ENCODE measurements at regions not wholly inside any gene's neighbourhood (a gene's known extent, or its start where the extent isn't known, plus 50 kb on each side); places are given as distances from the start of the nearest gene placed in this dataset.

DNA sequence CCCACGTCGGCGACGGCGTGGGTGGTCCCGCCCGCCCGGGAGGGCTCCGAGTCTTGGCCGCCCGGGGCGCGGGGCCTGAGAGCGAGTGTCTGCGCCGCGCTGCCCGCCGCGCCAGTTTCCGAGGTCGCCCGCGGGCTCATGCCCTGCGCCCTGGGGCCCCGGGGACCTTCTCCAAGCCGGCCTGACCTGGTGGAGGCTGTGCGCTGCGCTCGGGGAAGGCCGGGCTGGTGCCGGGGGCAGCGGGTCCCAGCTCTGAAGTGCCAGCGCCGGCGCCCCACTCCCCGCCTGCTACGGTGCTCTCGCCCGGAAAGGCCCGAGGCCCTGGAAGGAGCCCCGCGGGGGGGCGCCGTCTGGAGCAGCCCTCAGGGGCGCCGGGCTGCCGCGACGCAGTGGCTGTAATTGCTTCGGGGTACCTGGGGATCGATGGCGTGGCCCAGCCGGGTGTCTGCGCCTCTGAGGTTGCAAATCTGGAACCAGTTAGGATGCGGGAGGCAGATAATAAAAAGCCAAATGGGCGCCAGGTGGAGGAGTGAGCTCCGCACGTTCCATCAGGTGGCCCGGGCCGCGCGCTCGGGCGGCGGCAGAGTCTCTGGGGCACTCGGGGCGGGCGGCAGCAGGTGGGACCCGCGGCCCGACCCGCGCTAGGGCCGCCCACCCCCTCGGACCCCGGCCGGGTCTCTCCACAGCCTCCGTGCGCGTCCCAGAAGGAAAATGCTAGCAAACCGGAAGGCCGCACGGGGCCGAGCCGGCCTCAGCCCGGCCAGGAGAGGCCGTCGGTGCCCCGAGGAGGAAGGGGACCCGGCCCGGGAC lies 102.3 kb upstream of the DIO3 start:
- DNase-seq (ENCODE audit: extremely low read depth in 1 of 2, low read depth in 1 of 2), result no peak

DNA sequence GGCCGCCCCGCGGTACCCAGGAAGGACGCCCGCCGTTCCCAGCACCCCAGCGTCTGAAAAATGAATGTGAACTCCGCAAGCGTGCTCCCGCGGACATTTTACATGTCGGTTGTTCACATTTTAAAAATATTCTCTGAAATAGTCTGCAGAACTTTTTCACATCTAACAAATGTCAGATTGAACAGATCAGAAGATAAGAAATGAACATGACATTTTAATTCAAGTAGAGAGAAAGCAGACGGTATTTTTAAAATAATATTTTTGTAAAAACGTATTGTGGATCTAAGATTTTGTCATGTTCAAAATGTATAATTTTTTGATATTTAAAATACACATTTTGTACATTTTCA lies 101.8 kb upstream of the DIO3 start:
- DNase-seq (ENCODE audit: extremely low read depth in 1 of 2, low read depth in 1 of 2), result no peak

GRCh38 chr14:101460521-101460920 lies 100.8 kb upstream of the DIO3 start:
- DNase-seq (ENCODE audit: extremely low read depth in 1 of 2, low read depth in 1 of 2), result no peak

- no peak for DNase-seq (ENCODE audit: extremely low read depth in 1 of 2, low read depth in 1 of 2)
Measured at GRCh38 chr14:101460986-101461750, 100.1 kb upstream of the DIO3 start.

GRCh38 chr14:101461891-101462290 lies 99.4 kb upstream of the DIO3 start:
- no peak for DNase-seq (ENCODE audit: extremely low read depth in 1 of 2, low read depth in 1 of 2)

GRCh38 chr14:101462726-101463565 lies 98.3 kb upstream of the DIO3 start:
- no peak for DNase-seq (ENCODE audit: extremely low read depth in 1 of 2, low read depth in 1 of 2)

- no peak for DNase-seq (ENCODE audit: extremely low read depth in 1 of 2, low read depth in 1 of 2)
Measured at GRCh38 chr14:101463566-101464171, 97.6 kb upstream of the DIO3 start.

DNA sequence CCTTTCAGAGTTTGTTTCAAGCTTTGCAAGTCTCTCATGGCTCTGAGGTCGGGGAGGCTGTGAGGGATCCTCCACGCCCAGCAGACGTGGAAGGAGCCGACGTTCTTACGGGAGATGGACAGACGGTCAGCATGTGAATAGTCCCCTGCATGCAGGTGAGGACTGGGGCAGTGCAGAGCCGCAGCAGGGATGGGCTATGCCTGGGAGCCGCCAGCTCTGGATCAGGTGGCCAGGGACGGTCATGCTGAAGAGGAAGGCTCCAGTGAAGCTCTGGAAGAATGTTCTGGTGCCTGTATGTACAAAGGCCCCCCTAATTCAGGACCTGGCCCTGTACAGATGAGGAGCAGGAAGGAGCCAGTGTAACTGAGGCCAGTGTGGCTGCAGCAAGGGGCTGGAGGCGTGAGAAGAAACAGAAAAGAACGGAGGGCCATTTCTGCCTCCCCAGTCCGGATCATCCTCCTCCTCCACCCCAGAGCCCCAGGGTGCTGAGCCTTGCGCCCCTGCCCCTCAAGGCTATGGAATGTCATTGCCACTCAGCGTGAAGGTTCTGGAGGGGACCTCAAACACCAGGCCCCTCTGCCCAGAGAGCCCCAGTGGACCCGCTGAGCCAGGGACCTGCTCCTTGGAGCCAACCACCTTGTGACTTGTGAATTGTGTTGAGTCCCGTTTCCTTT lies 96.8 kb upstream of the DIO3 start:
- no peak for DNase-seq (ENCODE audit: extremely low read depth in 1 of 2, low read depth in 1 of 2)

DNA sequence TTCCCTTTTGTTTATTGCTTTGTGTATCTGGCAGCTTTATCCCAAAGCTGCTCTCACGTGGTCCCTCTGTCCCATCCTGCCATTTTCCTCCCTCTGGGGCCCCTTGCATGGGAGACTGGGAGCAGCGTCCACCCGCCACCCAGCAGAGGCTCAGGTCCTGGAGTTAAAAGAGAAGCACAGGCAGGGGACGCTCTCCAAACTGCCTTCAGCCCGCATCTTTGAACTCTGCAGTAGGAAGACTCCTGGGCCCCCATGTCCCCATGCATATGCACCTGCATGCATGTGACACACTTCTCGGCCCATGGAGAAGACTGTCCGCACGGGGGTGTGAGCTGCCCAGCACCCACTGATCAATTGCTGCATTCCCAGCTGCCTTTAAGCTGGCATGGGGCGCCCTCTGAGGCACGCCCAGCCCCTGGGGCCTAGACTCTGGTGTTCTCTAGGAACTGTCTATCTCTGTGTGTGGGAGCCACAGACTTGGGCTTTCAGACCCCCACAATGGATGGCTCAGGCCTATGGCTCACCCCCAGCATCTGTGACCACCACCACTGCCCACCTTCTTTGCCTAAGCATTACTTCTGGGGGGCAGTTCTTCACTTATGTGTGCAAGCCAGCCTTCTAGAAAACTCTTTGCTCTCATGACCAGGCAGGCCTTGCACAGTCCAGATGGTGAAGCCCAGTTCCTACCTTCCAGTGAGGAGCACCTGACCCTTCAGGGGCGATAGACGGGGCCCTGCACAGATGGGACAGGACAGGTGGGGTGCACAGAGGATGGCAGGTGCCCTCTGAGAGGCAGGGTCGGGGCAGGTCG lies 96.1 kb upstream of the DIO3 start:
- DNase-seq (ENCODE audit: extremely low read depth in 1 of 2, low read depth in 1 of 2), result no peak

- no peak for DNase-seq (ENCODE audit: extremely low read depth in 1 of 2, low read depth in 1 of 2)
Measured at GRCh38 chr14:101465795-101466448, 95.4 kb upstream of the DIO3 start.

DNA sequence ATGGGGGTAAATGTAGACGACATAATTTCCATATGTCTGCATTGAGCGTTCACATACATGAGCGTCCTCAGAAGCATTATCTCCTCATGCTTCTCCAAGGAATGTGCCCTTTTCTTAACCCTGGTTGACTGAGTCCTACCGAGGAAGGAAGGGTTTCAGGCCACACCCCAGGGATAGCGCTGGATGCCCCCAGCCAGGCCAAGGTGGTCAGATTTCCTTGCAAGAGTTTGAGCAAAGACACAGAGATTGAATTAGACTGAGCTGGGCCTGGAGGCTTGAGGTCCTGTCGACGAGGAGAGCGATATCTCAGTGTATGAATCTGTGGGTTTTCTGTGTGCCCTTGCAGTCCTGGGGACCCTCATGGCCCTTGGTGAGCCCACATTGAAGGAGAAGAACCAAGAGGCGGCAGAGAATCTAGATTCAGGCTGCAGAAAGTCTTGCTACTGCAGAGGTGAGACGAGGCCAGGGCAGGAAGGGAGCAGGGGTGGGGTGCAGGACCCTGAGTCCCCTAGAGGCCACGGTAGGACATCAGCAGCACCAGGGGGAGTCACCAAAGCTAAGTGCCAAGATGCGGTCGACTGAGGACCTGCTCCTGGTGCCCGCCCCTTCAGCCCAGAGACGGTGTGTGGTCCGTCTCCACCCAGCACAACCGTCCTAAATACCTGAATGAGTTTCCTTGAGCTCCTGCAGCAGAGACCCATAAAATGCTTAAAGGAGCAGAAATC lies 94.7 kb upstream of the DIO3 start:
- DNase-seq (ENCODE audit: extremely low read depth in 1 of 2, low read depth in 1 of 2), result no peak

DNA sequence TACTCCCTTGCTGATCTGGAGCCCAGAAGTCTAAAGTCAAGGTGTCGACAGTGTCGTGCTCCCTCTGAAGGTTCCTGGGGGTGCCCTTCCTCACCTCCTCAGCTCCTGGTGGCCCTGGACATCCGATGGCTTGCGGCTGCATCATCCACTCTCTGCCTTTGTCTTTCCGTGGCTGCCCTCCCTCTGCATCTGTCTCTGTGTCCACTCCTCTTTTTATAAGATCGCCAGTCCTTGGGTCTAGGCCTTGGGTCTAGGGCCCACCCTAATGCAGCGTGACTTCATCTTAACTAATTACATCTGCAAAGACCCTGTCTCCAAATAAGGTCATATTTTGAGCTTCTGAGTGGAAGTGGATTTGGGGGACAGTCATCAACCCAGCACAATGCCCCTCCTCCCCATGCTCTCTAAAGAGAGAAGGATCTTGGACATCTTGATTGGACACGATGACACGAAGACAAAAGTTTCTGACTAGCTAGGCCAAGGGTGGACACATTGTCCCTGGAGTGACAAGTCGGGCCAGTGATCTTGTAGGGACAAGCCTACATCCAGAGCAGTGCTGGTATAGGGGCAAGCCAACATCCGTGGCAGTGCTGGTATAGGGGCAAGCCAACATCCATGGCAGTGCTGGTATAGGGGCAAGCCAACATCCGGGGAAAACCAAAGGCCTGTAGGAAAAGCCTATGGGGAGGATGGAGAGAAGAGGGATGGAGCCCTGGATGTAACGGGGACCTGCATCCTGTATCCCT lies 93.9 kb upstream of the DIO3 start:
- no peak for DNase-seq (ENCODE audit: extremely low read depth in 1 of 2, low read depth in 1 of 2)

DNA sequence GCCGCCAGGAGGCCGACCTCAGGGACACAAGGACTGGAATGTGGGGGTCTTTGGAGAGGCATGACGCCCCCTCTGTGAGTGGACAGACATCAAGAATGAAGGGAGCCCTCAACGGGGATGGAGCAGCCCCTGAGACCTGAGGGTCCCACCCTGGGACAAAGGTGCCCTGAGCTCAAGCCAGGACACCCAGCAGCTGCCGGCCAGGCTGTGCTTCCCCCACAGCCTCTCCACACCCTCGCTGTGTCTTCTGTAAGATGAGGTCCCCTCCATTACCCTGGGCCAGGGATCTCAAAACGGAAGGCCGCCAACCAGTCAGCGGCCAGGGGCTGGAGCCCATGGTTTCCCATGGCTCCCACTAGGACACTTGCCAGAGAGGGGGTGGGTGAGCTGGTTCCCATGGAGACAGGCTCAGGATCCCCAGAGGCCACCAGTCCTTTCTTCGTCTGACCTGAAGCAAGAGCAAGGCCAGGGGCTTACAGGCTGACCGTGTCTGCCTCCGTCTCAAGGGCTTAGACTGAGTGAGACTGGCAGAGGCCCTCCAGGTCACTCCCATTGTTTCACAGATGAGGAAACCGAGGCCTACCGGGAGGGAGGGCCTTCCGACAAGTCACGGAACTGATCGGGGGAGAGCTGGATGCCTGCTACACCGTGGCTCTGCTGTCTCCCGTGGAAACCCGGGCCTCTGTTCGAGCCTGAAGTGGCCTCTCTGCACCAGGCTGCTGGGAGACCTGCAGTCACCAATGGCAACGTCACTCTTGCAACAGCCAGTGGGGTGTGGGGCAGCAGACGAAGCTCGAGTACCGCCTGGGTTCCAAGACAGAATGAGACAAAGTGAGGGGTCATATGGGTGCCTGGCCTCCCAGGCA lies 91.7 kb upstream of the DIO3 start:
- no peak for DNase-seq (ENCODE audit: extremely low read depth in 1 of 2, low read depth in 1 of 2)

DNA sequence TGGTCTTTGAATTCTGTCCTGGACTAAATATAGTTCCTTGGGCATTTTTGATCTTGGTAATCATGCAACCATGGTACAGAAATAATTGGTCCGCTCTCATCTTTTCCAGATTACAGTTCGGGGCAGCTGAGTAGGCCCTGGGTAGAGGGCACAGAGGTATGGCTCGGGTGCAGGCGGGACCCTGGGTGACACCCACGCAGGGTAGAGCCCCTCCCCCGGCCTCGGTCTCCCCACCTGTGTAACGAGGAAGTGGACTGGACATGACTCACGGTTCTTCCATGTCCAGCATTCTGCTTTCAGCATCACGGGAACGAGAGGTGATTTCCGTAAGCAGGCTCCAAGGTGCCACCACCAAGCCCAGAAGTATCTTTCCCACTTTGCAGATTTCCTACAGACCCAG lies 91.0 kb upstream of the DIO3 start:
- DNase-seq (ENCODE audit: extremely low read depth in 1 of 2, low read depth in 1 of 2), result no peak

DNA sequence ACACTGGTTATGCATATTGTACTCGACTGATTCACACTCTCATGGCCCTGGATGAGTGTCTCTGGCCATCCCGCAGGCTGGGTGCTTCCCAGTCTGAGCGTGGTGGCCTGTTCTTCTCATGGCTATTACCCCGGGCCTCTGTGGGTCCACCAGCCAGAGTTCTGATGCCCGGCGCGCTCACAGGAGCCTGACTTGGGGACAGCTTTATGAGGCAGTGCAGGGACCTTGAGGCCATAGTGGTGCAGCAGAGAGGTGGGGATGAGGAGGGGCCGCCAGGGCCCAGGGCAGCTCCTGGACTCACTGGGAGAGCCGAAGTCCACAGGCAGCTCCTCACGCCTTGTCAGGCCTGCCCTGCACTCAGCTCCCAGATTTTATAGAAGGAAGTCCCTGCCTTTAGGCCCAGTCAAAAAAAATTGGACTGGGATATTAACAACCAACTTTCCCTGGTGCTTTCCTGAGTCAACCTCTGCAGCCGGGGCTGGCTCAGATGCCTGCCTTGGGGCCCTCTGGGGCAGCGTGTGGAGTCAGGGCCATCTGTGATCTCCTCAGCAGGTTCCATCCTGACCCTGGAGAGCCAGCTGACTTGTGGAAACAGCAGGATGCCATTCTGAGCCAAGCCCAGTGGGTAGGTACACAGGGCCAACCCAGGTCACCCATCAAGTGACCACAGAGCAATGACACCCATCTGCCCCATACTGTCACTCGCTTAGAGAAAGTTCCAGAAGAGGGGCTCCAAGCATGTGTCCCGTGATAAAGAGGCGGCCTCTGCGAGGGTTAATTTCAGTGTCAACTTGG lies 89.4 kb upstream of the DIO3 start:
- no peak for DNase-seq (ENCODE audit: extremely low read depth in 1 of 2, low read depth in 1 of 2)

DNA sequence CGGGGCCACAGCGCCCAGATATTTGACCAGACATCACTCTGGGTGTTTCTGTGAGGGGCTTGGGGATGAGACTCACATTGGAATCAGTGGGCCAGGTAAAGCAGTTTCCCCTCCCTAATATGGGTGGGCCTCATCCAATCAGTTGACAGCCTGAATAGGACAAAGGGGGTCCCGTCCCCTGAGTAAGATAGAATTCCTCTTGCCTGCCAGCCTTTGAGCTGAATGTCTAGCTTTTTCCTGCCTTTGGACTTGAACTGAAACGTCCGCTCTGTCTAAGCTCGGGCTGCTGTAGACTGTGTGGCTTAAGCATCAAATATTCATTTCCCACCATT lies 88.8 kb upstream of the DIO3 start:
- no peak for DNase-seq (ENCODE audit: extremely low read depth in 1 of 2, low read depth in 1 of 2)
